Choroid plexus epithelial cell (primary cell): ENCODE measurements at regions not wholly inside any gene's neighbourhood (a gene's known extent, or its start where the extent isn't known, plus 50 kb on each side); places are given as distances from the start of the nearest gene placed in this dataset.

ENCODE experiments used
- DNase-seq: peaks from one replicate; pipeline ENCODE4 v3.0.0-alpha.2; 2010; ENCODE audit warnings: low read depth
- H3K4me3 ChIP-seq: 2 replicates; pipeline ENCODE4 v1.5.1; 2011; ENCODE audit warnings: low read depth, mild to moderate bottlenecking, control low read depth, low read length, moderate library complexity
- TF ChIP-seq, protein P1 (sequence below): conservative IDR thresholded peaks from 2 replicates; pipeline ENCODE4 v1.5.1; 2011; ENCODE audit warnings: low read depth, mild to moderate bottlenecking, control low read depth, inconsistent platforms, low read length, moderate library complexity

- TF ChIP-seq, protein P1, sequence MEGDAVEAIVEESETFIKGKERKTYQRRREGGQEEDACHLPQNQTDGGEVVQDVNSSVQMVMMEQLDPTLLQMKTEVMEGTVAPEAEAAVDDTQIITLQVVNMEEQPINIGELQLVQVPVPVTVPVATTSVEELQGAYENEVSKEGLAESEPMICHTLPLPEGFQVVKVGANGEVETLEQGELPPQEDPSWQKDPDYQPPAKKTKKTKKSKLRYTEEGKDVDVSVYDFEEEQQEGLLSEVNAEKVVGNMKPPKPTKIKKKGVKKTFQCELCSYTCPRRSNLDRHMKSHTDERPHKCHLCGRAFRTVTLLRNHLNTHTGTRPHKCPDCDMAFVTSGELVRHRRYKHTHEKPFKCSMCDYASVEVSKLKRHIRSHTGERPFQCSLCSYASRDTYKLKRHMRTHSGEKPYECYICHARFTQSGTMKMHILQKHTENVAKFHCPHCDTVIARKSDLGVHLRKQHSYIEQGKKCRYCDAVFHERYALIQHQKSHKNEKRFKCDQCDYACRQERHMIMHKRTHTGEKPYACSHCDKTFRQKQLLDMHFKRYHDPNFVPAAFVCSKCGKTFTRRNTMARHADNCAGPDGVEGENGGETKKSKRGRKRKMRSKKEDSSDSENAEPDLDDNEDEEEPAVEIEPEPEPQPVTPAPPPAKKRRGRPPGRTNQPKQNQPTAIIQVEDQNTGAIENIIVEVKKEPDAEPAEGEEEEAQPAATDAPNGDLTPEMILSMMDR = no peak
- no peak overlapping the region for H3K4me3 ChIP-seq
- DNase-seq = no peak
These were observed 150.0 kb downstream of the SHANK2 start for GRCh38 chr11:71102251-71102995.

DNA sequence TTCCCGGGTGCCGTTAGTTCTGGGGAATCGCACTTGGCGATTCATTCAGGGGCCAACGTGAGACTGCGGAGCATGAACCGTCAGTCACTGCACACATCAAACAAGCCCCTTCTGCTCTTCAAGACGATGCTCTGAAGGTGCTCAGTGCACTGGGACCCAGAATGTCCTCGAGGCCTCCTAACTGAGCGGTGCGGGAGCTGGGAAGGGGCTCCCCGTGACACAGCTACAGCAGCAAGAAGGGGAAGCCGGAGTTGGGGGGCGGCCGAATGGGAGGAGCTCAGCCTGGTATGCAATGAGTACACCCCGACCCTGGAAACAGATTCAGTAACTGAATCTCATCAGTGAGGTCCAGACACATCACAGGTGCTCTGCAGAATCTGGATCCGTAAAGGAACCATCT, 150.8 kb downstream of the SHANK2 start:
- no peak for DNase-seq
- no peak overlapping the region for H3K4me3 ChIP-seq
- TF ChIP-seq, protein P1 = no peak

DNA sequence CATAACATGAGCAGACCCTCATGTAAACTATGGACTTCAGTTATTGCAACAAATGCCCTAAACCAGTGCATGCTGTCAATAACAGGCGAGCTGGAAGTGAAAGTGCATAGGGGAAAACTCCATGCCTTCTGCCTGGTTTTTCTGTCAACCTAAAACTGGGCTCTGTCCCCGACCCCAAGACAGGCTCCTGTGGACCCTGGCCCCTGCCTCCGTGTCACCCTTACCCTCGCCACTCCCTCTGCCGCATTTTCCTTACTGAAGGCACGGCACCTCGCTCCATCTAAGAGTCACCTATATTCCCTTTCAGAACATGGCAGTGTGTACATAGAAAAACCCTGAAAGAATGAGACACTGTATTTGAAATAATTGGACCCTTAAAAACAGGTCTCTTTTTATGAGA, 151.3 kb downstream of the SHANK2 start:
- TF ChIP-seq, protein P1 = no peak
- no peak for DNase-seq
- H3K4me3 ChIP-seq = no peak overlapping the region

- TF ChIP-seq, protein P1 = no peak
- no peak overlapping the region for H3K4me3 ChIP-seq
- no peak for DNase-seq
These were observed 153.6 kb downstream of the SHANK2 start for GRCh38 chr11:71098776-71099175.

DNA sequence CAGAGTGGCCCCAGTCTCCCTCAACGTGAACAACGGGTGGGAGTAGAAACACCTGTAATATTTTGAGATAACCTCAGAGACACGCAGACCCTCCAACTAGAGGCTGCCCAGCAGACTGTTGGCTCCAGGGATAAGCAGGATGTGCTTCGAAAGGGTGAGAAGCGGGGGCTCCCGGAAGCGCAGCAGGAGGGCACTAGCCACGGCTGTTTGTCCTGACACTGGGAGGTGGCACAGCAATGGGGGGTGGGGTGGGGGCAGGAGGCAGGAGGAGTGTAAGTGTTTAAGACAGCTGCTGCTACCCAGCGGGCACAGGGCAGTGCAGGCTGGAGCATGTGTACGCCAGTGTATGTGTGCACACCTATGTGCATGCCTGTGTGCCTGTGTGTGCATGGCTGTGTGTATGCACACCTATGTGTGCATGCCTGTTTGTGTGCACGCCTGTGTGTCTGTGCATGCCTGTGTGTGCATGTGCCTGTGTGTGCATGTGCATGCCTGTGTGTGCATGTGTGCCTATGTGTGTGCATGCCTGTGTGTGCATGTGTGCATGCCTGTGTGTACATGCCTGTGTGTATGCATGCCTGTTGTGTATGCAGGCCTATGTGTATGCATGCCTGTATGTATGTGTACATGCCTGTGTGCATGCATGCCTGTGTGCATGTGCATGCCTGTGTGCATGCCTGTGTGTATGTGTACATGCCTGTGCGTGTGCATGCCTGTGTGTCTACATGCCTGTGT, 154.7 kb downstream of the SHANK2 start:
- no peak overlapping the region for H3K4me3 ChIP-seq
- no peak for DNase-seq
- TF ChIP-seq, protein P1 = no peak

GRCh38 chr11:71096751-71097388, 155.5 kb downstream of the SHANK2 start:
- TF ChIP-seq, protein P1 = no peak
- no peak for DNase-seq
- H3K4me3 ChIP-seq = no peak overlapping the region
